ENCODE measurements at regions not wholly inside any gene's neighbourhood (a gene's known extent, or its start where the extent isn't known, plus 50 kb on each side); places are given as distances from the start of the nearest gene placed in this dataset.

- TF ChIP-seq CTCF (IDR thresholded peaks at IDR 0.05) (no peak), POLR2A (IDR thresholded peaks at IDR 0.05) (no peak)
Observed at GRCh38 chr10:104584541-104584940, 56.5 kb upstream of the SORCS3 start.
